OCI-LY1 (cell line): ENCODE measurements at regions not wholly inside any gene's neighbourhood (a gene's known extent, or its start where the extent isn't known, plus 50 kb on each side); places are given as distances from the start of the nearest gene placed in this dataset.

Experiments
- H2AFZ ChIP-seq: fragments of 200-600 bp; sonication (generic), shearing (Covaris generic); 2 replicates; pipeline ENCODE4 v1.6.0; 2014; ENCODE audit warnings: antibody characterized with exemption, mild to moderate bottlenecking, low read length
- H3F3A ChIP-seq: fragments of 200-600 bp; sonication (generic), shearing (Covaris generic); 2 replicates; pipeline ENCODE4 v1.6.0; 2014; ENCODE audit warnings: mild to moderate bottlenecking, antibody characterized with exemption, low read length, moderate library complexity; ENCODE audit not compliant: insufficient read depth
- H3K27ac ChIP-seq: fragments of 200-600 bp; sonication (generic); 2 replicates; pipeline ENCODE4 v1.5.1; 2014; ENCODE audit warnings: low read length, mixed run types, mild to moderate bottlenecking, low read depth; ENCODE audit not compliant: poor library complexity, severe bottlenecking
- H3K27me3 ChIP-seq: fragments of 200-600 bp; sonication (generic); 2 replicates; pipeline ENCODE4 v1.6.0; 2014; ENCODE audit warnings: antibody characterized with exemption, mild to moderate bottlenecking, low read length, moderate library complexity; ENCODE audit not compliant: insufficient read depth
- H3K36me3 ChIP-seq: fragments of 200-600 bp; sonication (generic); 2 replicates; pipeline ENCODE4 v1.6.1; 2014; ENCODE audit warnings: mild to moderate bottlenecking, antibody characterized with exemption, low read length, moderate library complexity, mixed read lengths; ENCODE audit not compliant: insufficient read depth
- H3K4me1 ChIP-seq: fragments of 200-600 bp; sonication (generic); 2 replicates; pipeline ENCODE4 v1.5.1; 2014; ENCODE audit warnings: mild to moderate bottlenecking, low read length, moderate library complexity; ENCODE audit not compliant: insufficient read depth, severe bottlenecking
- H3K4me2 ChIP-seq: fragments of 200-600 bp; sonication (generic), shearing (Covaris generic); 2 replicates; pipeline ENCODE4 v1.6.1; 2014; ENCODE audit warnings: low read length
- H3K4me3 ChIP-seq: fragments of 200-600 bp; sonication (generic); 2 replicates; pipeline ENCODE4 v1.5.1; 2014; ENCODE audit warnings: low read length, low read depth, mild to moderate bottlenecking, mixed read lengths; ENCODE audit not compliant: poor library complexity, severe bottlenecking
- H3K79me2 ChIP-seq: fragments of 200-600 bp; shearing (Covaris generic); 2 replicates; pipeline ENCODE4 v1.6.1; 2016; ENCODE audit warnings: mixed run types, low read length, mixed read lengths; ENCODE audit not compliant: insufficient read depth
- H3K9ac ChIP-seq: fragments of 200-600 bp; sonication (generic), shearing (Covaris generic); 2 replicates; pipeline ENCODE4 v1.6.1; 2014; ENCODE audit warnings: mild to moderate bottlenecking, low read length, mixed read lengths
- H3K9me2 ChIP-seq: fragments of 200-600 bp; sonication (generic), shearing (Covaris generic); 2 replicates; pipeline ENCODE4 v1.6.1; 2014; ENCODE audit warnings: low read depth, mild to moderate bottlenecking, low read length, mixed read lengths
- H3K9me3 ChIP-seq: fragments of 200-600 bp; shearing (Covaris generic); 2 replicates; pipeline ENCODE4 v1.6.1; 2014; ENCODE audit warnings: low read length, mixed read lengths
- H4K20me1 ChIP-seq: fragments of 200-600 bp; sonication (generic), shearing (Covaris generic); 2 replicates; pipeline ENCODE4 v1.6.0; 2016; ENCODE audit warnings: mild to moderate bottlenecking, low read length; ENCODE audit not compliant: insufficient read depth
- EZH2 ChIP-seq: fragments of 200-600 bp; sonication (generic), shearing (Covaris generic); IDR thresholded peaks from 2 replicates; pipeline ENCODE4 v1.8.0; 2017; ENCODE audit warnings: borderline replicate concordance, mixed run types, mild to moderate bottlenecking, antibody characterized with exemption, low read length, moderate library complexity, mixed read lengths
- TF ChIP-seq, protein P1 (sequence below): fragments of 200-600 bp; sonication (generic), shearing (Covaris generic); IDR thresholded peaks from 2 replicates; pipeline ENCODE4 v1.5.1; 2017; ENCODE audit warnings: mild to moderate bottlenecking, antibody characterized with exemption, low read length, moderate library complexity, mixed read lengths

DNA sequence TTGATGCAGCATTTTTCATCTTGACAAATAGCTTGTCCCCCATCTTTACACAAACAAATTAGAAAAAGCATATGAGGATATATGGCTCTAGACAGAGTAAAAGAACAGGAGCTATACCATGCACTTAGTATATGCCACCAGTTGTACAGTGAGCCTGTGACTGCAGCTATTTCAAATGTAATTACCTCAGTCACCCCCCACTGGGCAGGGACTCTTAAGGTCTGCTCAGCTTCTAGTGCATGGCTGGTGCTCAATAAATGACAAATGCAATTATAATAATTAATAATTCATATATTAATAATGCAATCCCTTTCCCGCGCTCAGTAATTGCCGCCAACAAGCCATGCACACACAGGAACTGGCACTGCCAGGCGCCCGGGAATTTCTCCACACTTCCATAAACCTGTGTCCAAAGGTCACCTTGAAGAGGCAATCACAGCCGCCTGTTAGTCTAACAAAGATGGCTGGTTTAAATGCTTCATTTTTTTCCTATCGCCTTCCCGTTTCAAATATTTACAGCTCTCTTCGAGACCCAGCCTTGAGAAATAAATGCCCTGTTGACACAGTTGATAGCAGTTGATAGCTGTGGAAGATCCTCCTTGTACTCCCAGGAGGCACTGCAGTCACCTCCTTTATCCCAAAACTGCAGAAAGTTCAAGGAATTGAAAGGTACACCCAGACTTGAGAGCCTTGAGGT, 156.6 kb downstream of the INO80D start:
- H3K27me3 ChIP-seq, result no peaks in the 10 kb centered on the region
- no peak overlapping the region for H3K4me3 ChIP-seq
- no peak overlapping the region for H3K9ac ChIP-seq
- no peaks in the 10 kb centered on the region for H3K79me2 ChIP-seq
- H3K9me2 ChIP-seq, result no peaks in the 10 kb centered on the region
- H3F3A ChIP-seq, result no peaks in the 10 kb centered on the region
- no peak overlapping the region for H2AFZ ChIP-seq
- H4K20me1 ChIP-seq, result no peaks in the 10 kb centered on the region
- no peaks in the 10 kb centered on the region for H3K36me3 ChIP-seq
- no peak overlapping the region for H3K27ac ChIP-seq
- peaks cover 3% of the 10 kb centered on the region for H3K4me1 ChIP-seq
- H3K4me2 ChIP-seq, result no peak overlapping the region
- H3K9me3 ChIP-seq, result no peaks in the 10 kb centered on the region
- no peak for TF ChIP-seq EZH2
- TF ChIP-seq, protein P1, sequence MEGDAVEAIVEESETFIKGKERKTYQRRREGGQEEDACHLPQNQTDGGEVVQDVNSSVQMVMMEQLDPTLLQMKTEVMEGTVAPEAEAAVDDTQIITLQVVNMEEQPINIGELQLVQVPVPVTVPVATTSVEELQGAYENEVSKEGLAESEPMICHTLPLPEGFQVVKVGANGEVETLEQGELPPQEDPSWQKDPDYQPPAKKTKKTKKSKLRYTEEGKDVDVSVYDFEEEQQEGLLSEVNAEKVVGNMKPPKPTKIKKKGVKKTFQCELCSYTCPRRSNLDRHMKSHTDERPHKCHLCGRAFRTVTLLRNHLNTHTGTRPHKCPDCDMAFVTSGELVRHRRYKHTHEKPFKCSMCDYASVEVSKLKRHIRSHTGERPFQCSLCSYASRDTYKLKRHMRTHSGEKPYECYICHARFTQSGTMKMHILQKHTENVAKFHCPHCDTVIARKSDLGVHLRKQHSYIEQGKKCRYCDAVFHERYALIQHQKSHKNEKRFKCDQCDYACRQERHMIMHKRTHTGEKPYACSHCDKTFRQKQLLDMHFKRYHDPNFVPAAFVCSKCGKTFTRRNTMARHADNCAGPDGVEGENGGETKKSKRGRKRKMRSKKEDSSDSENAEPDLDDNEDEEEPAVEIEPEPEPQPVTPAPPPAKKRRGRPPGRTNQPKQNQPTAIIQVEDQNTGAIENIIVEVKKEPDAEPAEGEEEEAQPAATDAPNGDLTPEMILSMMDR, result no peak

DNA sequence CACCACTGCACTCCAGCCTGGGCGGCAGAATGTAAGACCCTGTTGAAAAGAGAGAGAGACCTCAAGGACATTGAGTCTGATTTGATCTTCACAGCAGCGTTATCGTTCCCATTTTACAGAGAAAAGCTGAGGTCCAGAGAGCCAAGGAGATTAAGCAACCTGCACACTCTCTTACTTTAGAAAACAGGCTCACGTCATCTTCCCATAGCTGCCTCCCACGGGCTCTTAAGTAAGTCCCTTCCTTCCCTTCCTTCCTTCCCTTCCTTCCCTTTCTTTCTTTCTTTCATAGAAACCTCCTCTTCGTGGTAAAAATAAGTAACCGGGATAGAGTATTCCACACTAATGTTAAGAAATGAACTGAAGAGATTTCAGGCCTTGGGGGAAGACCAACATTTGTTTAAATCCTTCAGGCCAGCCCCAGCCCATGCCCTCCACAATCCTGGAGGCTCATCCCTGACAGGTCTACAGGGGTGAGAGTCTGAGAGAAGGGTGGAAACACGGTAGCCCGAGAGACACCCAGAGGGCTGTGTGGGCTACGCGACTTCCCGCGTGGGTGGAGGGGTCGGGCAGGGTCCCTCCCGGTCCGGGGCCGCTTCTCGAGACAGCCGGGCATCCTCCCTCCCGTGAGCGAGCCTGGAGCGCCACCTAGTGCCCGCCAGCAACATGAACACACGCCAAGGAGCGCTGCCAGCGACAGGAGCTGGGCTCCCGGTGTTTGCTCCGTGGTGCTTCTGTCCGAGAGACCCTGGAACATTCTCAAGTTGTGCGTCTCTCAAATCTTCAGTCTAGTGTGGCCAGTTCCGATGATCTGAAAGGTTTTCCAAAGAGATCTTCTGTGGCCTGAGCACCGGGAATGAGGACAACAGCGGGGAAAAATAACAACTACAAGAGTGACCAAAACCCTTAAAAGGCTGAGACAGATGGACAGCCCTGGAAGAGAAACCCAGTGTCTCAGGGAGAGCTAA, 160.3 kb downstream of the INO80D start:
- no peaks in the 10 kb centered on the region for H3K9me3 ChIP-seq
- no peaks in the 10 kb centered on the region for H3K27me3 ChIP-seq
- no peaks in the 10 kb centered on the region for H4K20me1 ChIP-seq
- no peak overlapping the region for H2AFZ ChIP-seq
- H3K4me1 ChIP-seq, result peaks cover 3% of the 10 kb centered on the region
- no peaks in the 10 kb centered on the region for H3K9me2 ChIP-seq
- no peaks in the 10 kb centered on the region for H3K79me2 ChIP-seq
- no peak overlapping the region for H3K4me2 ChIP-seq
- TF ChIP-seq EZH2, result no peak
- TF ChIP-seq, protein P1, result peak; percentile 81
- no peaks in the 10 kb centered on the region for H3F3A ChIP-seq
- no peak overlapping the region for H3K4me3 ChIP-seq
- H3K36me3 ChIP-seq, result no peaks in the 10 kb centered on the region
- H3K27ac ChIP-seq, result no peak overlapping the region
- H3K9ac ChIP-seq, result no peak overlapping the region

DNA sequence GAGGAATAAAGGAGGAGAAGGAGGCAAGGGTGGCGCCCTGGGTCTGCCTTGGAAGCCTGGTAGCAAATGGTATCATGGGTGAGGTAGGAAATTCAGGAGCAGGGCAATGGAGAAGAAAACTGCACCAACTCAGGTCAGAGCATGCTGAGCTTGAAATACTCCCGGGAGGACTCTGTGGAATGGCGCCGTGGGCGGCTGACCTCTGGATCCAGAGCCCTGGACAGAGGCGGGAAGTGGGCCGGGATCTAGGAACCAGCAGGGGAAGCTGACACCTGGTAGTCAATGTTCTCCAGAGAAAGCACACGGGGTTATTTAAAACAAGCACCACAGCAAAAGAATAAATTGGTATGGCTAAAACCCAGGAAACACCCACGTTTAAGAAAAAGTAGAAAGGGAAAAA, 161.3 kb downstream of the INO80D start:
- no peaks in the 10 kb centered on the region for H3K9me2 ChIP-seq
- H4K20me1 ChIP-seq, result no peaks in the 10 kb centered on the region
- H3K4me2 ChIP-seq, result no peak overlapping the region
- H3K4me1 ChIP-seq, result peaks cover 3% of the 10 kb centered on the region
- H3K36me3 ChIP-seq, result no peaks in the 10 kb centered on the region
- no peaks in the 10 kb centered on the region for H3F3A ChIP-seq
- no peaks in the 10 kb centered on the region for H3K79me2 ChIP-seq
- no peaks in the 10 kb centered on the region for H3K27me3 ChIP-seq
- no peaks in the 10 kb centered on the region for H3K9me3 ChIP-seq
- TF ChIP-seq, protein P1, result no peak
- no peak for TF ChIP-seq EZH2
- H2AFZ ChIP-seq, result no peak overlapping the region
- no peak overlapping the region for H3K27ac ChIP-seq
- no peak overlapping the region for H3K4me3 ChIP-seq
- no peak overlapping the region for H3K9ac ChIP-seq
